Brain microvascular endothelial cell (primary cell): ENCODE measurements at regions not wholly inside any gene's neighbourhood (a gene's known extent, or its start where the extent isn't known, plus 50 kb on each side); places are given as distances from the start of the nearest gene placed in this dataset.

ENCODE experiments used
- DNase-seq: peaks from one replicate; pipeline ENCODE4 v3.0.0-alpha.2; 2020
- H3K27ac ChIP-seq: fragments of 250-450 bp; sonication (Bioruptor Pico); 2 replicates; pipeline ENCODE4 v1.5.1; 2020; ENCODE audit warnings: mild to moderate bottlenecking, moderate library complexity
- H3K27me3 ChIP-seq: fragments of 250-450 bp; sonication (Bioruptor Pico); replicated peaks from 2 replicates; pipeline ENCODE4 v1.5.1; 2020; ENCODE audit warnings: mild to moderate bottlenecking
- H3K36me3 ChIP-seq: fragments of 250-450 bp; sonication (Bioruptor Pico); replicated peaks from 2 replicates; pipeline ENCODE4 v1.5.1; 2020; ENCODE audit warnings: mild to moderate bottlenecking
- H3K4me3 ChIP-seq: 2 replicates; pipeline ENCODE4 v1.5.1; 2011; ENCODE audit warnings: low read depth, mild to moderate bottlenecking, control low read depth, low read length, moderate library complexity
- CTCF ChIP-seq: IDR thresholded peaks from 2 replicates; pipeline ENCODE4 v1.5.1; 2011; ENCODE audit warnings: low read depth, mild to moderate bottlenecking, moderate library complexity, low read length, control low read depth, inconsistent platforms; ENCODE audit errors: missing control alignments
- in situ Hi-C: cut with HindIII; loops from 2 replicates; pipeline ENCODE4 v1.10.0; 2017; ENCODE audit warnings: low sequenced_read_pairs, low pct_ligation_motif_present

- TF ChIP-seq CTCF = no peak
Observed at GRCh38 chr4:138770818-138771217, 244.8 kb upstream of the NOCT start.

GRCh38 chr4:138766332-138766731 lies 249.2 kb upstream of the NOCT start:
- no peak overlapping the region for H3K4me3 ChIP-seq
- H3K27me3 ChIP-seq = no peaks in the 10 kb centered on the region
- no peak for TF ChIP-seq CTCF
- no peak for DNase-seq
- in situ Hi-C loops = no loop called here
- no peak overlapping the region for H3K27ac ChIP-seq
- H3K36me3 ChIP-seq = no peaks in the 10 kb centered on the region

More at GRCh38 chr4:138770818-138771217, 244.8 kb upstream of the NOCT start:
- H3K4me3 ChIP-seq = no peak overlapping the region
- H3K27me3 ChIP-seq = no peaks in the 10 kb centered on the region
- H3K27ac ChIP-seq = no peak overlapping the region
- in situ Hi-C loops = no loop called here
- H3K36me3 ChIP-seq = no peaks in the 10 kb centered on the region
- no peak for DNase-seq

GRCh38 chr4:138765442-138765841 lies 250.1 kb upstream of the NOCT start:
- no peak for TF ChIP-seq CTCF
- H3K27me3 ChIP-seq = no peaks in the 10 kb centered on the region
- H3K27ac ChIP-seq = no peak overlapping the region
- no peak overlapping the region for H3K4me3 ChIP-seq
- no peaks in the 10 kb centered on the region for H3K36me3 ChIP-seq
- DNase-seq = no peak
- in situ Hi-C loops = no loop called here

- in situ Hi-C loops = no loop called here
- H3K36me3 ChIP-seq = no peaks in the 10 kb centered on the region
- TF ChIP-seq CTCF = no peak
- H3K27ac ChIP-seq = no peak overlapping the region
- no peak for DNase-seq
- H3K4me3 ChIP-seq = no peak overlapping the region
- no peaks in the 10 kb centered on the region for H3K27me3 ChIP-seq
Observed at GRCh38 chr4:138761638-138762220, 253.9 kb upstream of the NOCT start.

- H3K4me3 ChIP-seq = no peak overlapping the region
- no peaks in the 10 kb centered on the region for H3K36me3 ChIP-seq
- in situ Hi-C loops = no loop called here
- no peaks in the 10 kb centered on the region for H3K27me3 ChIP-seq
- no peak for DNase-seq
- no peak overlapping the region for H3K27ac ChIP-seq
- no peak for TF ChIP-seq CTCF
Observed at GRCh38 chr4:138759554-138759902, 256.1 kb upstream of the NOCT start.

- Histone ChIP-seq H3K4me3 (no peak overlapping the region), H3K27ac (no peak overlapping the region), H3K27me3 (no peaks in the 10 kb centered on the region), H3K36me3 (no peaks in the 10 kb centered on the region)
- TF ChIP-seq CTCF = no peak
- in situ Hi-C loops = no loop called here
- no peak for DNase-seq
Observed at GRCh38 chr4:138758876-138759553, 256.6 kb upstream of the NOCT start.
